HL-60/S4 treated with phorbol 12-myristate 13-acetate at 8.2 ng/mL for 4 days and 3 days (cell line): ENCODE measurements at regions not wholly inside any gene's neighbourhood (a gene's known extent, or its start where the extent isn't known, plus 50 kb on each side); places are given as distances from the start of the nearest gene placed in this dataset.
"Not testable (repeated sequence)": the region's sequence is repeated elsewhere in the genome, so short reads cannot be mapped to it uniquely, and the experiment has no call there.

Experiments
- in situ Hi-C: fragments of 300-500 bp; cut with MboI; formaldehyde crosslinking; loops from 2 replicates; pipeline ENCODE4 v1.15.0; 2022; ENCODE audit warnings: low sequenced_read_pairs

DNA sequence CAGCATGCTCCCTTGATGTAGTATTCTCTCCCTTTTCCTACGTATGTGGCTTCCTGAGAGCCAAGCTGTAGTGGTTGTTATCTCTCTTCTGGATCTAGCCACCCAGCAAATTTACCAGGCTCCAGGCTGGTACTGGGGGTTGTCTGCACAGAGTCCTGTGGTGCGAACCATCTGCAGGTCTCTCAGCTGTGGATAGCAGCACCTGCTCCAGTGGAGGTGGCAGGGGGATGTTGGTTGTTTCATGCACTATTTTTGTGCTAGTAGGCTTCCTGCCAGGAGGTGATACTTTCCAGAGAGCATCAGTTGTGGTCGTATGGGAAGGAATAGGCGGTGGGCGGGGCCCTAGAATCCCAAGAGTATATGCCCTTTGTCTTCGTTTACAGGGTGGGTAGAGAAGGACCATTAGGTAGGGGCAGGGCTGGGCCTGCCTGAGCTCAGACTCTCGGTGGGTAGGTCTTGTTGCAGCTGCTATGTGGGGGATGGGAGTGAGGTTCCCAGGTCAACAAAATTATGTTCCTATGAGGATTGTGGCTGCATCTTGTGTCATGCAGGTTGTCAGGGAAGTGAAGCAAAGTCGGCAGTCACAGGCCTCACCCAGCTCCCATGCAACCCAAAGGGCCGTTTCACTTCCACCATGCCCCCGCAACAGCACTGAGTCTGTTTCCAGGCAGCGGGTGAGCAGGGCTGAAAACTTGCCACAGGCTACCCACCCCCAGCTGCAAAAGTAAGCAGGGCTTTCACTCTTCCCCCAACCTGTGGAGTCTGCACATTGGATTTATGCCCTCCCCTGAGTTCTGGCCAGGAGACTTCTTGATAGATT lies 1139.5 kb downstream of the BCL11A start:
- in situ Hi-C loops: no loop called here

- in situ Hi-C loops: no loop called here
Measured at GRCh38 chr2:59399126-59399525, 1154.3 kb downstream of the BCL11A start.

DNA sequence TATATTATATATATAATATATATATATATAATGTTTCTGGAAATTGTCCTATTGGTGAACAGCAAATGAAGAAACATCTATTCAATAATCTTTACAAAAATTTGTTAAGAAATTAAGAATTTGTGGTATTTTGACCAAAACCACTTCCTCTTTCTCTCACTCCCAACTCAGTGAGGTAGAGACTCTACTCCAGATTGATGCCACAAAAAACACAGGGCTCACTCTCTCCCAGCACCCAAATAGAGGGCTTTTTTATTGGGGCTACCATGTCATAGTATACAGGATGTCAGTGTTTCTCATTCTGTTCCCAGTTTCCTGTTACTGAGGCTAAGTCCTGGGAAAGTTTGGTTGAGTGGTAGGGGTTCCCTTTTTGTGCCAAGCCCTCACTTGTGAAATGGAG lies 1155.4 kb downstream of the BCL11A start:
- in situ Hi-C loops: no loop called here

DNA sequence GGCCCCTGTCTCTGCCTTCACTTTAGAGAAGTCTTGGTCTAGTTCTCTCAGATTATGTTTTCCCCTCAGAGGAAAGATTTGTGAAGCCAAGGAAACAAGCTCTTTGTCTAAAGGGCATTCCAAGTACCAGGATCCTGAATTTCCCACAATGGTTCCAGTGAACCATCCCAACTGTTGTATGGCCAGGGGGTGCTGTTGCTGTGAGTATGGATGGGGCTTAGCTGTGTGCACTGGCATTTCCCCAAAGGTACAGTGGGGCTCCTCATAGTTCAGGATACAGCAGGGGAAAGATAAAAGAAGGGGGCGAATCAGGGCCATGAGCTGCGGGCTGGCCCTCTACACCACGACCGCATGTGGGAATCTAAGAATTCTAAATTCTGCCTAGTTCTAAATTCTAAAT lies 1154.0 kb upstream of the FANCL start:
- in situ Hi-C loops: no loop called here

DNA sequence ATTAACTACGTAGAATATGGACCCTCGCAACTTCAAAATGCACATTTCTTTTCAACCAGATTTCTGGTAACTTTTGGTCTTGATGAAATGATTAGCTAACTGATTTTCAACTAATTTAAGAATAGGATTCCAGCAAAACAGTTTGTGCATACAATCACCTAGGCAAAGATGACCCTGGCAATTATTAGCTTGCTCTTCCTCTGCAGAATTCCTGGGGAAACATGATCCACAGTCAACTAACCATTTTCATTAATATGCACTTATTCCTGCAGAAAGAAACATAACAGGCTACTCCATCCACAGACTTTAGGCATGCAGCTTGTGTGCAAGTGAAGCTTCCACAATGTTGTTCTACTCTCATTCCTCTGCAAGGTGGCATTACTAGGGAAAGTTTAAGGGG lies 1150.8 kb upstream of the FANCL start:
- in situ Hi-C loops: no loop called here

DNA sequence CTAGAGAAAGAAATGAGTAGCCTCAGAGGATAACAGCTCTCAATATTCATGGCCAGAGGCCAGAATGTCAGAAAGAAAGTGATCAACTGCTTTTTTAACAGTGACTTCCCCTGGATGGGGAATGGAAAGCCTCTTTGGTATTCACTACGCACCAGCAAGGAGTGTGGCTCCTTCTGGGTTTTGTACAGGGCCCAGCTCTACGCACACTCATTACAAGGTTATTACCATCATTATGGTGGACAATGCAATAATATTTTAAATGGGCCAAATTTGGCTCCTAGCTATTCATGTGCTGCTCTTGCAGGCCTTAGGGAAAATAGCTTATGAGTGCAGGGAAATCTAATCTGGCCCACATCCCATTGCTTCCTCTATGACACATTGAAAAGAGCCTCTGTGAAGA lies 1149.5 kb upstream of the FANCL start:
- in situ Hi-C loops: no loop called here

DNA sequence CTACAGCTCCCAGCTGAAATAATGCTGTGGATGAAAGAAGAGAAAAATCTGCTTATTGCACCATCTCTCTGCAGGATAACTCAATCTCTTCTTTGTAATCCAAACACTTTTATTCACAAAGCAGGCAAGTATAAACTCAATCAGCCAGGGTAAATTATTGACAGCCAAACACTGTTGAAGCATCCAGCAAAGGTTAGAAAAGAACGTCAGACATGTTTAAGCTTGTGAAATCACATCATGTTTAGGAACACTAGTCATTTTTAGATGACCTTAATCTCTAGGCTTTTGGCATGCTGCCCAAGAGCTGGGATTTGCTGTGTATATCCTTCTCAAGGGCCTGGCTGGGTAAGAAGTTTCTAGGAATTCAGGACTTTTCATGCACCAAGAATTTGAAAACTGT lies 1148.1 kb upstream of the FANCL start:
- in situ Hi-C loops: no loop called here

- in situ Hi-C loops: no loop called here
Measured at GRCh38 chr2:59385971-59386370, 1144.8 kb upstream of the FANCL start.

DNA sequence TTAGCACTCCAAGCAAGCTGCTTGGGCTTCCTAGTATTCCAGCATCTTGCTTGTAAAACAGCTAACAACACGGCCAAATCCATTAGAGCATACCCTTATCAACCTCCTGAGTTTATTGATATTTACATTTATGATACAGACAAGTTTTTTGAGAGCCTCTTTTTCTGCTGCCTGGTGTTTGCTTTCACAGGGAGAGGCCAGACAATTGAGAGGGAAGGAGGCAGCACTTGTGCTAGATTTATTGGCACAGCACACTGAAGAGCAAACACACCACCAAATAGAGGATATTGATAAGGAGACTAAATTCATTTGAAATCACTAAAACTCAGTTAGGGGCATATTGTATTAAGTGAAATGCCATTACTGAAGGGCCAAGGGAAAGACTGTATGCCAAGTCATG lies 1142.3 kb upstream of the FANCL start:
- in situ Hi-C loops: no loop called here

GRCh38 chr2:59378127-59378526 lies 1137.0 kb upstream of the FANCL start:
- in situ Hi-C loops: no loop called here

GRCh38 chr2:59366288-59366687 lies 1125.2 kb upstream of the FANCL start:
- in situ Hi-C loops: no loop called here

- in situ Hi-C loops: no loop called here
Measured at GRCh38 chr2:59354498-59354897, 1113.4 kb upstream of the FANCL start.

GRCh38 chr2:59353306-59353921 lies 1112.3 kb upstream of the FANCL start:
- in situ Hi-C loops: no loop called here

DNA sequence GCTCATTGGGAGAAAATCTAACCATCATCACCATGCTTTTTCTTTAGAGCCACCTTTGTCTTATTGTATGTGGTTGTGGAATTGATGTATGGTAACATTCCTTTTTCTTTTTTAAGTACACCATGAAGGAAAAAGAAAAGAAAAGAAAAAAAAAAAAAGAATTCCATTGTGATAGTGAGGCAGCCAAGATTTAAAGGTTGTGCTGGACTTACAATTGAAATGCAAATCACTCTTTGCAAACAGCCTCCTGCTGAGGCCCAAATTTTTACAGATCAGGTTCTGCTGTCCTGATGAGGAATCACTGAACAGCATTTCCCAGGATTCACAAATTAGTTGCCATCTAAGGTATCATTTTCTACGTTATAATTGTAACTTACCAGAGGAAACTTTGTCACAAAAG lies 1101.0 kb upstream of the FANCL start:
- in situ Hi-C loops: no loop called here

DNA sequence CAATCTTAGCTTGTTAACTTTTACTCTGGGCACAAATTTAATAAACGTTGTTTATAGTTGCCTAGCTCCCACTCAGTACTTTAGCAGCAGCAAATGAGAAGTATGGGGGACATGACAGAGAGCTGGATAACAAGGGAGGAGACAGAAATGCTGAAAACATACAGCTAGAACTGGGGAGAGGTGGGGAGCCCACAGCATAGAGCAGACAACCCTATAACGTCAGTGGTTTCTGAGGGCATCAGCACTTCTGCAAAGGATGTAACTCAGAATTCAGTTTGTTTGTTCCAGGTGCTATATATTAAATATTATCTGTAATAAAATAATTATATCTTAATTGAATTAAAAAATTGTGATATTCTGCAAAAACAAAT lies 1098.7 kb upstream of the FANCL start:
- in situ Hi-C loops: no loop called here

DNA sequence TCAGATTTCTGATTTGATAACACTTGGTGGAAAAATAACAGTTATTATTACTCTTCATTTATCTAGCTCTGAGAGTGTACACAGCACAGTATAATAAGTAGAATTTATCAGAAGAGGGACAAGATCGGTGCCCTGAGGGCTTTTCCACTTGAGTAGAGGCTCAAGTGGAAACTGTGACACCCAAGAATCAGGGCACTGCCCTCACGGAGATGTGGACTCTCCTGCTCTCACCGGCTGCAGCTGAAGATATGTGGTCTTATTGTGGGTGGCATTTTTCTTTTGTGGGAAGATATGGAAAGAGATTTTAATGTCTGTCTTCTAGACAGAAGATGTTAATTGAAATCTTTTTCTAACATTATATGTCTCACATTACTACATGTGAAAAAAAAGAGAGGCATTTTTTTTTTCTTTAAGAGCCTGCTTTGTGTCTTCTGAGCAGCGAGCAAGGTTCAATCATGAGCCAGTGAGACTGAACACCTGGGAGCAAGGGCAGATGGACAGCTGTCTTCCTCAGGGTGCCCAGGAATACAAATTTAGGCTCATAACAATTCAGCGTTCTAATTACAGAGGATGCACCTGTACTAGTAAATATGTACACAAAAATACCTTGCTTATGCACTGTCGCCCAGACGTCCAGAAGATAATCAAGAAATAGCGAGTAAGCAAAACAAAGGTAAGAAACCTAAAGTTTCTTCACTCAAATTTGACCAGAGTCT lies 1098.2 kb upstream of the FANCL start:
- in situ Hi-C loops: no loop called here

DNA sequence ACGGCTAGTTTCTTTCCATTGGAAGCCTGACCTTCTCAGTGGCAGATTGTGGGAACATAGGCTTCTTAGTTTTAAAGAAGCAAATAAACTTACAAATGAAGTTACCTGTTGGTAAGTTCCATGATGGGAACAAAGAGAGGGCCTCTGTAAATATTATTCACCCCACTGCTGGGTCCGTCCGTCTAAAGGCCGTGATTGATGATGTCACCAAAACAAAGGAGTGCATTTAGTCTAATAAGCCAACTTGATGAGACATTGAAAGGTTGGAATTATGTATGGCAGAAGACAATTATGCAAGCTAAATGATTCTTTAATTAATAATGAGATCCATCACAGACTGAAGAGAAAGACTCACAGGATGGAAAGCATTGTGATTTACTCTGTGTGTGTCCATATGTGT lies 1091.9 kb upstream of the FANCL start:
- in situ Hi-C loops: no loop called here

DNA sequence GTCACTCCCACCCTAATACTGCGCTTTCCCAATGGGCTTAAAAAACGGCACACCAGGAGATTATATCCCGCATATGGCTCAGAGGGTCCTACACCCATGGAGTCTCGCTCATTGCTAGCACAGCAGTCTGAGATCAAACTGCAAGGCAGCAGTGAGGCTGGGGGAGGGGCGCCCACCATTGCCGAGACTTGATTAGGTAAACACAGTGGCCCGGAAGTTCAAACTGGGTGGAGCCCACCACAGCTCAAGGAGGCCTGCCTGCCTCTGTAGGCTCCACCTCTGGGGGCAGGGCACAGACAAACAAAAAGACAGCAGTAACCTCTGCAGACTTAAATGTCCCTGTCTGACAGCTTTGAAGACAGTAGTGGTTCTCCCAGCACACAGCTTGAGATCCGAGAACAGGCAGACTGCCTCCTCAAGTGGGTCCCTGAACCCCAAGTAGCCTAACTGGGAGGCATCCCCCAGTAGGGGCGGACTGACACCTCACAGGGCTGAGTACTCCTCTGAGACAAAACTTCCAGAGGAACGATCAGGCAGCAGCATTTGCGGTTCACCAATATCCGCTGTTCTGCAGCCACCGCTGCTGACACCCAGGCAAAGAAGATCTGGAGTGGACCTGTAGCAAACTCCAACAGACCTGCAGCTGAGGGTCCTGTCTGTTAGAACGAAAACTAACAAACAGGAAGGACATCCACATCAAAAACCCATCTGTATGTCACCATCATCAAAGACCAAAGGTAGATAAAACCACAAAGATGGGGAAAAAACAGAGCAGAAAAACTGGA lies 1085.6 kb upstream of the FANCL start:
- in situ Hi-C loops: not testable (repeated sequence)

DNA sequence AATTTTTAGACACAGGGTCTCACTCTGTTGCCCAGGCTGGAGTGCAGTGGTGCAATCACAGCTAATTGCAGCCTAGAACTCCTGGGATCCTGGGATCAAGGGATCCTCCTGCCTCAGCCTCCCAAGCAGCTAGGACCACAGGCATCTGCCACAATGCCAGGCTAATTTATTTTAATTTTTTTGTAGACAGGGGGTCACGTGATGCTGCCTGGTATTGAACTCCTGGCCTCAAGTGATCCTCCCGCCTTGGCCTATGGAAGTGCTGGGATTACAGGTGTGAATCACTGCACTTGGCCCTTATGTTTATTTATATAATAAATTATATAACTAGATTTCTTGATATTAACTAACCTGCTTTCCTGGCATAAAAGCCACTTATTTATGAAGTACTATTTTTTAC lies 1081.7 kb upstream of the FANCL start:
- in situ Hi-C loops: loop anchor here (25.0 kb wide), 1 partner anchor 1264 kb away; no protein-coding TSS in a partner anchor

DNA sequence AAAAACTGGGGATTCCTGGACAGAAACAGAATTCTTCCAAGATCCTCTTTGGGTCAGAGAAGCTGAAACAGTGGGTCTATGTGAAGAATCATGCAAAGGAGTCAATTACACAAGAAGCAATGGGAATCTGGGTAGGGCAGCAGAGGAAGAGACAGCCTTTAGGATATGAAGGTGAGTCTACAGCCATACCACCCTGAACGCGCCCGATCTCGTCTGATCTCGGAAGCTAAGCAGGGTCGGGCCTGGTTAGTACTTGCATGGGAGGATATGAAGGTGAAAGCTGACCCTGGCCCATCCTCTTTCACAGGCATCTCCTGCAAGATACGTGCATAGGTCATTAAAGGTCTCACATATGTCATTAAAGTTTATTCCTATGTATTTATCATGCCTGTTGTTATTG lies 1080.9 kb upstream of the FANCL start:
- in situ Hi-C loops: loop anchor here (25.0 kb wide), 1 partner anchor 1265 kb away; no protein-coding TSS in a partner anchor
